ENCODE measurements at regions not wholly inside any gene's neighbourhood (a gene's known extent, or its start where the extent isn't known, plus 50 kb on each side); places are given as distances from the start of the nearest gene placed in this dataset.

DNA sequence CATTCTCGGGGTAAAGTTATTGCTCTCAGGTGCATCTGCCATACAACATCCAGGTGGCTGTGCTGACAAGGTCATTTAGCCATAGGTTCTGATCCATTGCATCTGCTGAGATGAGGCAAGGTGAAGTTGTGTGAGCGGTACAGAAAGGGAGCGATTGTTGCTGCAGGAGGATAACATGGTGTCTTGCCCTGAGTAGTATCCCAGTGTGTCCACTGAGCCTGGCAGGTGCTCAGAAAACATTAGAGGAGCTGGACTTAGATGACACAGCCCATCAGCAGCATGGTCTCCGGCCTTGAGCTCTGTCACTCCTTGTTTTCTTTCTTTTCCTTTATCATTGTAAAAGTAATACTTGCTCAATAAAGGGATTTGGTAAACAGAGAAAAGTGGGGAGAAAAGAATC lies 161.1 kb upstream of the ATP10A start:
- no peak for FAIRE-seq
- TF ChIP-seq POLR2A (IDR thresholded peaks at IDR 0.05; ENCODE audit: low read depth, low read length) = no peak
- TF ChIP-seq POU2F2 (IDR thresholded peaks at IDR 0.05; ENCODE audit: low read depth, low read length) = no peak
- no peak for TF ChIP-seq PAX5 (IDR thresholded peaks at IDR 0.05; ENCODE audit: insufficient read depth, low read length, severe bottlenecking)
- TF ChIP-seq POLR2AphosphoS5 (IDR thresholded peaks at IDR 0.05; ENCODE audit: low read depth, low read length) = no peak
- TF ChIP-seq SPI1 (IDR thresholded peaks at IDR 0.05; ENCODE audit: low read depth, low read length) = no peak
- no peak for TF ChIP-seq TAF1 (IDR thresholded peaks at IDR 0.05; ENCODE audit: low read depth, low read length)

DNA sequence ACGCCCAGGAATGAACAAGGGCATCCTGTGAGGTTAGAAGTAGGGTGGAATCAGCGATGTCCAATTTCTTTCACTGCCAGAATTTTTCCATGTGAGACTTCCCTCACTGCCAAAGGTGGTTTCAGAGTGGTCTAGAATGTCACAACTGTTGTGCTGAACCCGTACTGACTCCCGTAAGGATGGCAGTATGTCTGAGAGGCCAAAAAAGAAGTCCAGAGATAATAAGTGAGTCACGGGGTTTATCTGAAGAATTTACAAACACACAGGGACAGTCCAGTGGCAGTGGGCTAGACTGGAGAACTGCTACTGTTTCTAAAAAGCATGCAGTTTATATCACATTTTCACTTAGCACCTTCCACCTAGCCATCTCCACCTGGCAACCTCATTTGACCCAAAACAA lies 160.6 kb upstream of the ATP10A start:
- FAIRE-seq (no peak), DNase-seq (ENCODE audit: insufficient read length, low spot score) (no peak)
- TF ChIP-seq SPI1 (IDR thresholded peaks at IDR 0.05; ENCODE audit: low read depth, low read length) (no peak), POU2F2 (IDR thresholded peaks at IDR 0.05; ENCODE audit: low read depth, low read length) (no peak), PAX5 (IDR thresholded peaks at IDR 0.05; ENCODE audit: insufficient read depth, low read length, severe bottlenecking) (no peak), TAF1 (IDR thresholded peaks at IDR 0.05; ENCODE audit: low read depth, low read length) (no peak), POLR2A (IDR thresholded peaks at IDR 0.05; ENCODE audit: low read depth, low read length) (no peak), POLR2AphosphoS5 (IDR thresholded peaks at IDR 0.05; ENCODE audit: low read depth, low read length) (no peak)

More for the DNA sequence above, 161.1 kb upstream of the ATP10A start:
- no peak for DNase-seq (ENCODE audit: insufficient read length, low spot score)

DNA sequence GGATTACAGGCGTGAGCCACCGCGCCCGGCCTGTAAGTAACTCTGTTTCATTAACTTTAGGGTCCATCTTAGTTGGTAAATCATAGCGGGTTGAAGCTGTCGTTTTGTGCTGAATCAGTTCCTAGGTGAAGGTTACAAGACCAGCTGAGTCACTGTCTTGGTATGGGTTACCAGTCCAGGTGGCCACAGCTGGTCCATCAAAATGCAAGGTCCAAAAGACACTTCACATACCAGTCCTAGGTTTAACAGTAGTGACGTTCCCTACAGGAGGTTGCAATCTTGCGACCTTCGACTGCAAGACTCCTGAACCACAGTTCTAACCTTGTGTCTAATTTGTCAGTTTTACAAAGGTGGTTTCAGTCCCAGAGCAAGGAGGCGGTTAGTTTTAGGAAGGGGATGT lies 160.1 kb upstream of the ATP10A start:
- FAIRE-seq (no peak), DNase-seq (ENCODE audit: insufficient read length, low spot score) (no peak)
- TF ChIP-seq PAX5 (IDR thresholded peaks at IDR 0.05; ENCODE audit: insufficient read depth, low read length, severe bottlenecking) (no peak), TAF1 (IDR thresholded peaks at IDR 0.05; ENCODE audit: low read depth, low read length) (no peak), POLR2AphosphoS5 (IDR thresholded peaks at IDR 0.05; ENCODE audit: low read depth, low read length) (no peak), POLR2A (IDR thresholded peaks at IDR 0.05; ENCODE audit: low read depth, low read length) (no peak), SPI1 (IDR thresholded peaks at IDR 0.05; ENCODE audit: low read depth, low read length) (no peak), POU2F2 (IDR thresholded peaks at IDR 0.05; ENCODE audit: low read depth, low read length) (no peak)

DNA sequence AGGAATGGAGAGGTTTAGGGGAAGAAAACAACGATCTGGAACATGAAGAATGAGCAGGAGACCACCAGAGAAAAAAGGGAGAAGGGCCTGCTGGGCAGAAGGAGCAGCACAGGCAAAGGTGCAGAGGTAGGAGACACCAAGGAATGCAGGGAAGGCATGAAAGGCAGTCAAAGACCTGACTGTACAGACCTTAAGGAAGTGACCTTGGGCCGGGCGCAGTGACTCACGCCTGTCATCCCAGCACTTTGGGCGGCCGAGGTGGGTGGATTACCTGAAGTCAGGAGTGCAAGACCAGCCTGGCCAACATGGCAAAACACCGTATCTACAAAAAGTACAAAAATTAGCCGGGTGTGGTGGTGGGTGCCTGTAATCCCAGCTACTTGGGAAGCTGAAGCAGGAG lies 157.7 kb upstream of the ATP10A start:
- no peak for TF ChIP-seq TAF1 (IDR thresholded peaks at IDR 0.05; ENCODE audit: low read depth, low read length)
- DNase-seq (ENCODE audit: insufficient read length, low spot score) (no peak), FAIRE-seq (no peak)

DNA sequence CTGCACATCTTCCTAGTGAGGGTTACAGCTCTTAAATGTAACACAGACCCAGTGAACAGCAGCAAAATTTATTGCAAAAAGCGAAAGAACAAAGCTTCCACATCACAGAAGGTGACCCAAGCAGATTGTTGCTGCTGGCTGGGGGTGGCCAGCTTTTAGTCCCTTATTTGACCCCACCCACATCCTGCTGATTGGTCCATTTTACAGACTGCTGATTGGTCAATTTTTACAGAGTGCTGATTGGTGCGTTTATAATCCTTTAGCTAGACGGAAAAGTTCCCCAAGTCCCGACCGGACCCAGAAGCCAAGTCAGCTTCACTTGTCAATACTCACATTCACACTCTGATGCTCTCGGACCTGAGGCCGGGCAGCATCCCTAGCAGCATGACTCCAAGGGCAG lies 154.5 kb upstream of the ATP10A start:
- TF ChIP-seq SPI1 (IDR thresholded peaks at IDR 0.05; ENCODE audit: low read depth, low read length) (no peak), TAF1 (IDR thresholded peaks at IDR 0.05; ENCODE audit: low read depth, low read length) (no peak), PAX5 (IDR thresholded peaks at IDR 0.05; ENCODE audit: insufficient read depth, low read length, severe bottlenecking) (no peak), POU2F2 (IDR thresholded peaks at IDR 0.05; ENCODE audit: low read depth, low read length) (no peak), POLR2AphosphoS5 (IDR thresholded peaks at IDR 0.05; ENCODE audit: low read depth, low read length) (no peak), POLR2A (IDR thresholded peaks at IDR 0.05; ENCODE audit: low read depth, low read length) (no peak)
- DNase-seq (ENCODE audit: insufficient read length, low spot score) (no peak), FAIRE-seq (no peak)

DNA sequence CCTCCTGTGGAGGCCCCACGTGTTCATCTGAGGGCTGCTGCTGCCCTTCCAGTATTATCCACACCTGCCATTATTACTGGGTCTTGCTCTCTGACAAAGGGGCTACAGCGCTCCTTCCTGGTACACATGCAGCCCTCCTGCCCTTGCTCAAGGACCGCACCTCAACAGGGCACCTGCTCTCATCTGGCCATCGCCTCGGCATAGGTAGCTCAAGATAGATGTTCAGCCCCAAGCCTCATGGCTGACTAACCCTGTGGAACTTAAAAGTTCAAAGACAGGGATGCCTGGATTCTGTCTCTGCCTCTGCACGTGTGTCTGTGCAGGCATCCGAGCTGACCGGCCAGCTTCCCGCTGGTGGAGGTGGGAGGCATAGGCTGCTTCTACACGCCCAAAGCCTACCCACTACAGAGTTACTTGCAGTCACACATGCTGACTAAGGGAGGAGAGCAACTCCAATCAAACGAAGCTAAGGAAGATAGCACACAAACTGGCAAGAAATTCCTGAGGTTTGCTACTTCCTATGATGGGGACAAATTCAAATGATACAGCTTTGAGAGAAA lies 152.5 kb upstream of the ATP10A start:
- FAIRE-seq (no peak), DNase-seq (ENCODE audit: insufficient read length, low spot score) (no peak)
- TF ChIP-seq POLR2A (IDR thresholded peaks at IDR 0.05; ENCODE audit: low read depth, low read length) (no peak), SPI1 (IDR thresholded peaks at IDR 0.05; ENCODE audit: low read depth, low read length) (no peak), PAX5 (IDR thresholded peaks at IDR 0.05; ENCODE audit: insufficient read depth, low read length, severe bottlenecking) (no peak), POU2F2 (IDR thresholded peaks at IDR 0.05; ENCODE audit: low read depth, low read length) (no peak), POLR2AphosphoS5 (IDR thresholded peaks at IDR 0.05; ENCODE audit: low read depth, low read length) (no peak), TAF1 (IDR thresholded peaks at IDR 0.05; ENCODE audit: low read depth, low read length) (no peak)

DNA sequence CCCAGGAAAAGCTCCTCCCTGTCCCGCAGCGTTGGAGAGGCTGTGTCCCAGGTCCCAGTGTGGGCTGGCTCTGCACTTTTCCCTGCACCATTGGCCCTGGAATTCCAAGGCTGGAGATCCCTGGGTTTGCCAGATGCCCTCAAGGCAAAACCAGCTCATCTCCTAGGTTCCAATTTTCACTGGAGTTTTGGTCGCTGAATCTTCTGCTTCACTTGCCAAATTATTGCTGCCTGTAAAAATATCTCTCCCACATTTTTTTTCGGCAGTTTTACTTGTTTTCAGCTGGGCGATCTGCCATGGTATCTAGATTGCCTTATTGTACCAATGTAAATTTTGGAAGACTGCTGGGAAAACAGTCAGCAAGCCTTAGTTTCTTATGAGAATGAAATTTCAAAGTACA lies 150.9 kb upstream of the ATP10A start:
- no peak for TF ChIP-seq PAX5 (IDR thresholded peaks at IDR 0.05; ENCODE audit: insufficient read depth, low read length, severe bottlenecking)
- no peak for TF ChIP-seq POU2F2 (IDR thresholded peaks at IDR 0.05; ENCODE audit: low read depth, low read length)
- no peak for TF ChIP-seq POLR2A (IDR thresholded peaks at IDR 0.05; ENCODE audit: low read depth, low read length)
- TF ChIP-seq POLR2AphosphoS5 (IDR thresholded peaks at IDR 0.05; ENCODE audit: low read depth, low read length) = no peak
- TF ChIP-seq SPI1 (IDR thresholded peaks at IDR 0.05; ENCODE audit: low read depth, low read length) = no peak
- no peak for TF ChIP-seq TAF1 (IDR thresholded peaks at IDR 0.05; ENCODE audit: low read depth, low read length)
- FAIRE-seq (no peak), DNase-seq (ENCODE audit: insufficient read length, low spot score) (no peak)

DNA sequence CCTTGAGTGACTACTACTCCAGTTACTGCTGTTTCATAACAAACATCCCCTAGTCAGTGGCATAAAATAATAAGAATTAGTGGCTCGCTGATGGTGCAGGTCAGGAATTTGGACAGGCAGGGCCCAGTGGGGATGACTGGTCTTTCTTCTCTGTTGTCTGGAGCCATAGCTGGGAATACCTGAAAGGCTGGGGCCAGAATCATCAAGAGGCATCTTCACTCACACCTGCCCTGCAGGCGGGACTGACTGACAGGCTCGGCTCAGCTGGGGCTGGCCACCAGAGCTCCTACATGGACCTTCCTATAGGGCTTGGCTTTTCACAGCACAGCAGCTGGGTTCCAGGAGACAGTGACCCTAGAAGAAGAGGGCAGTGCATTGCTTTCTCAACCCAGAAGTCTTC lies 148.8 kb upstream of the ATP10A start:
- DNase-seq (ENCODE audit: insufficient read length, low spot score) (no peak), FAIRE-seq (no peak)
- no peak for TF ChIP-seq SPI1 (IDR thresholded peaks at IDR 0.05; ENCODE audit: low read depth, low read length)
- TF ChIP-seq POU2F2 (IDR thresholded peaks at IDR 0.05; ENCODE audit: low read depth, low read length) = no peak
- TF ChIP-seq POLR2A (IDR thresholded peaks at IDR 0.05; ENCODE audit: low read depth, low read length) = no peak
- no peak for TF ChIP-seq TAF1 (IDR thresholded peaks at IDR 0.05; ENCODE audit: low read depth, low read length)
- no peak for TF ChIP-seq POLR2AphosphoS5 (IDR thresholded peaks at IDR 0.05; ENCODE audit: low read depth, low read length)
- no peak for TF ChIP-seq PAX5 (IDR thresholded peaks at IDR 0.05; ENCODE audit: insufficient read depth, low read length, severe bottlenecking)

DNA sequence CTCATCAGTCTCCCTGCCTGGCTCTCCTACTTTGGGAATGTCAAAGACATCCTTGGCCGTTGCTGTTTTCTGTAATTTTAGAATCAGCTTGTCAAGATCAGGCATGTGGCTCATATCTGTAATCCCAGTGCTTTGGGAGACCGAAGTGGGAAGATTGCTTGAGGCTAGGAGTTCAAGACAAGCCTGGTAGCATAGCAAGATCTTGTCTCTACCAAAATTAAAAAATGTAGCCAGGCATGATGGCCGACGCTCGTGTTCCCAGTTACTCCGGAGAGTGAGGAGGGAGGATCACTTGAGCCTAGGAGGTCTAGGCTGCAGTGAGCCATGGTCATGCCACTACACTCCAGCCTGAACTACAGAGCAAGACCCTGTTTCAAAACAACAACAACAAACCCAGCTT lies 144.0 kb upstream of the ATP10A start:
- FAIRE-seq = no peak
- TF ChIP-seq POLR2AphosphoS5 (IDR thresholded peaks at IDR 0.05; ENCODE audit: low read depth, low read length) = no peak
- no peak for TF ChIP-seq PAX5 (IDR thresholded peaks at IDR 0.05; ENCODE audit: insufficient read depth, low read length, severe bottlenecking)
- no peak for TF ChIP-seq POU2F2 (IDR thresholded peaks at IDR 0.05; ENCODE audit: low read depth, low read length)
- TF ChIP-seq POLR2A (IDR thresholded peaks at IDR 0.05; ENCODE audit: low read depth, low read length) = no peak
- TF ChIP-seq TAF1 (IDR thresholded peaks at IDR 0.05; ENCODE audit: low read depth, low read length) = no peak
- TF ChIP-seq SPI1 (IDR thresholded peaks at IDR 0.05; ENCODE audit: low read depth, low read length) = no peak

DNA sequence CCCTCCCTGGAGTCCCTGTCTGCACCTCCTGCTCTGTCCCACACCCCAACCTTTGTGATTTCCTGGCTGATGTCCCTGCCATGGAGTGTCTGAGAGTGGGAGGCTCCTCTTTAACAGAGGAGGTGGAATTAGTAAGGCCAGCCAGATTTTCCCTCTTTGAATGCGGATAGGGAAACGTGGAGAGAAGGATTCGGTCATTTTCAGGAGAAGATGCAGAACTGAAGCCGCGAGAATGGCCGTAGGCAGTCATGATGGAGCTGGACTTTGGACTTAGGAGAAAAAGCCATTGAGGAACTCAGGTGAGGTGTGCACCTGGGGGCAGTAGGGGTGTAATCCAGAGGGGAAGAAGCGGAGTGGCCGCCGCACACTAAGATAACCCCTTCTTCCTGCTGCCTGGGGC lies 138.1 kb upstream of the ATP10A start:
- FAIRE-seq = no peak
- DNase-seq (ENCODE audit: insufficient read length, low spot score) = no peak
- TF ChIP-seq PAX5 (IDR thresholded peaks at IDR 0.05; ENCODE audit: insufficient read depth, low read length, severe bottlenecking) (no peak), POLR2AphosphoS5 (IDR thresholded peaks at IDR 0.05; ENCODE audit: low read depth, low read length) (no peak), TAF1 (IDR thresholded peaks at IDR 0.05; ENCODE audit: low read depth, low read length) (no peak), POLR2A (IDR thresholded peaks at IDR 0.05; ENCODE audit: low read depth, low read length) (no peak), SPI1 (IDR thresholded peaks at IDR 0.05; ENCODE audit: low read depth, low read length) (no peak), POU2F2 (IDR thresholded peaks at IDR 0.05; ENCODE audit: low read depth, low read length) (no peak)

More for the DNA sequence above, 144.0 kb upstream of the ATP10A start:
- DNase-seq (ENCODE audit: insufficient read length, low spot score) = no peak

All from GM12891 (cell line).